ENCODE measurements at regions not wholly inside any gene's neighbourhood (a gene's known extent, or its start where the extent isn't known, plus 50 kb on each side); places are given as distances from the start of the nearest gene placed in this dataset.

DNA sequence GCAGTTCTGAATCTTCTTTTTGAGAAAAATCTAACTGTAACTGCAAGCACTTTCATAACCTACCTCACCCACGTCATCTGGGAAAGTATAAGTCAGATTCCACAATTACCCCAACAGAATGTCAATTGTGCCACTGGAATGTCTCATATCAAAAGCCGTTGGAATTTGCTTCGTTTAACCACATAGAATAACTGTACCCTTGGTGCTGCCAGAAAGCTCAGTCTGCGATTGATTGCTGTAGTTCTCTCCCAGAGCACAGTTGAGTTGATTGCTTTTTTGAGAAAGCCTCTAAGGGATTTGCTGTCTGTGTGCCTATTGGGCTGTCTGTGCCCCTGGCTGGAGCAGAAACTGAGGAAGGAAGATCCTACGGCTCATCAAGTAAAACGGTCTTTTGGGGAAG lies 583.6 kb downstream of the TMEM38B start:
- TF ChIP-seq, protein P1, sequence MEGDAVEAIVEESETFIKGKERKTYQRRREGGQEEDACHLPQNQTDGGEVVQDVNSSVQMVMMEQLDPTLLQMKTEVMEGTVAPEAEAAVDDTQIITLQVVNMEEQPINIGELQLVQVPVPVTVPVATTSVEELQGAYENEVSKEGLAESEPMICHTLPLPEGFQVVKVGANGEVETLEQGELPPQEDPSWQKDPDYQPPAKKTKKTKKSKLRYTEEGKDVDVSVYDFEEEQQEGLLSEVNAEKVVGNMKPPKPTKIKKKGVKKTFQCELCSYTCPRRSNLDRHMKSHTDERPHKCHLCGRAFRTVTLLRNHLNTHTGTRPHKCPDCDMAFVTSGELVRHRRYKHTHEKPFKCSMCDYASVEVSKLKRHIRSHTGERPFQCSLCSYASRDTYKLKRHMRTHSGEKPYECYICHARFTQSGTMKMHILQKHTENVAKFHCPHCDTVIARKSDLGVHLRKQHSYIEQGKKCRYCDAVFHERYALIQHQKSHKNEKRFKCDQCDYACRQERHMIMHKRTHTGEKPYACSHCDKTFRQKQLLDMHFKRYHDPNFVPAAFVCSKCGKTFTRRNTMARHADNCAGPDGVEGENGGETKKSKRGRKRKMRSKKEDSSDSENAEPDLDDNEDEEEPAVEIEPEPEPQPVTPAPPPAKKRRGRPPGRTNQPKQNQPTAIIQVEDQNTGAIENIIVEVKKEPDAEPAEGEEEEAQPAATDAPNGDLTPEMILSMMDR (IDR thresholded peaks at IDR 0.05): no peak
- TF ChIP-seq POLR2A (IDR thresholded peaks at IDR 0.05): no peak

Data from lower leg skin (tissue), 3 donors.